Hepatocyte (in vitro differentiated cells): ENCODE measurements at regions not wholly inside any gene's neighbourhood (a gene's known extent, or its start where the extent isn't known, plus 50 kb on each side); places are given as distances from the start of the nearest gene placed in this dataset.

Experiments
- EZH2 ChIP-seq: fragments of 200-600 bp; sonication (generic); IDR thresholded peaks from 2 replicates; pipeline ENCODE4 v1.6.1; 2016; ENCODE audit warnings: antibody characterized with exemption, mild to moderate bottlenecking, borderline replicate concordance
- TF ChIP-seq, protein P1 (sequence below): fragments of 200-600 bp; sonication (generic); IDR thresholded peaks from 2 replicates; pipeline ENCODE4 v1.5.1; 2016; ENCODE audit warnings: antibody characterized with exemption, mild to moderate bottlenecking; ENCODE audit not compliant: poor library complexity

DNA sequence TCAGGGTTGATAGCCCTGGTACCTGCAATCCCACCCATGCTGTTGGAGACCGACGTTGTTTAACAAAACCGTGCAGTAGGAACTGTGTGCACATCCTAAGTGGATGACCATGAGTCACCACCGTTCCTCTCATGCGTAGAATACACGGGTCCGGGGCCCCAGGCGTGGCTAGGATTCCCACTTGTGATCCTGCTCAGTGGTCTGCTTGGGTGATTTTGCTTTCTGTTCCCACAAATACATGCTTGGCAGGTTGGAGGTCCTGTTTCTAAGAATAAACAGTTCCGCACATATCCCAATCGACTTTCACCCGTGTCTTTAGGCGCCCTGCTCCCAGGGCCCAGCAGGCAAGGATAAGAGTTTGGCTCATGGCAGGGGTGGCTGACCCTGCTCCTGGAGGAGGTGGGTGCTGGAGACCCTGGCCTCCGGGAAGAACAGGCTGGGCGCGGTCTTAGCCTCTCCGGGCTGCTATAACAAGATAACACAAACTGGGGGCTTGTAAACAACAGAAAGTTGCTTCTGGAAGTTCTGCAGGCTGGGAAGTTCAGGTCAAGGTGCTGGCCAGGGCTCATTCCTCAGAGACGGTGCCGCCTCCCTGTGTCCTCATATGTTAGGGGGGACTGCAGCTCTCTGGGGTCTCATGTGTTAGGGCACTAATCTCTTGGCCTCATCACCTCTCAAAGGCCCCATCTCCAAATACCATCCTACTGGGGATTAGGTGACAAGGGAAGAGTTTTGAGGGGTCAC lies 1028.3 kb downstream of the BRD1 start:
- TF ChIP-seq, protein P1, sequence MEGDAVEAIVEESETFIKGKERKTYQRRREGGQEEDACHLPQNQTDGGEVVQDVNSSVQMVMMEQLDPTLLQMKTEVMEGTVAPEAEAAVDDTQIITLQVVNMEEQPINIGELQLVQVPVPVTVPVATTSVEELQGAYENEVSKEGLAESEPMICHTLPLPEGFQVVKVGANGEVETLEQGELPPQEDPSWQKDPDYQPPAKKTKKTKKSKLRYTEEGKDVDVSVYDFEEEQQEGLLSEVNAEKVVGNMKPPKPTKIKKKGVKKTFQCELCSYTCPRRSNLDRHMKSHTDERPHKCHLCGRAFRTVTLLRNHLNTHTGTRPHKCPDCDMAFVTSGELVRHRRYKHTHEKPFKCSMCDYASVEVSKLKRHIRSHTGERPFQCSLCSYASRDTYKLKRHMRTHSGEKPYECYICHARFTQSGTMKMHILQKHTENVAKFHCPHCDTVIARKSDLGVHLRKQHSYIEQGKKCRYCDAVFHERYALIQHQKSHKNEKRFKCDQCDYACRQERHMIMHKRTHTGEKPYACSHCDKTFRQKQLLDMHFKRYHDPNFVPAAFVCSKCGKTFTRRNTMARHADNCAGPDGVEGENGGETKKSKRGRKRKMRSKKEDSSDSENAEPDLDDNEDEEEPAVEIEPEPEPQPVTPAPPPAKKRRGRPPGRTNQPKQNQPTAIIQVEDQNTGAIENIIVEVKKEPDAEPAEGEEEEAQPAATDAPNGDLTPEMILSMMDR = no peak
- TF ChIP-seq EZH2 = no peak
